ENCODE measurements at regions not wholly inside any gene's neighbourhood (a gene's known extent, or its start where the extent isn't known, plus 50 kb on each side); places are given as distances from the start of the nearest gene placed in this dataset.

DNA sequence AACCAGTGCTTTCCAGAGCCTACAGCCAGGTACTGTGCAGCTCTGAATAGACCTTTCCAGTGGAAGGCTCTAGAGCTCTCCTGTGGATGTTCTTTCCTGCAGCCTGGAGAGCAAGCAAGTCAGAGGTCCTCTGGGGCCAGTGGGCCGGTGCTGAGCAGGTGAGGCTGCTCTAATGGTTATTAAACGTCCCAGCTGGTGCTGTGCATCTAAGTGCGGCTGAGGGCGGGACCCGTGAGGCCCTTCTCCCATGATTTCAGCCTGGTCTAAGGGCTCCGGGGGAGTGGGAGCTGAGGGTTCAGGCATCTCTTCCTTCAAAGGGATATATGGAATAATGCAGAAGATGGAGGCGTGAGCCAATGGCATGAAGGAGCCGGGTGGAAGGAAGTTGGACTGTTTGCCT is 83.7 kb upstream of the SDK2 start:
- Mint-ChIP-seq H3K4me3 (no peak overlapping the region), H3K27me3 (ENCODE audit: low read depth) (no peaks in the 10 kb centered on the region), H3K9me3 (peaks cover 7 to 12% of the 10 kb centered on the region in 2 donors), H3K27ac (no peak overlapping the region), H3K36me3 (ENCODE audit: insufficient read depth in 2 of 2) (peaks cover 3 to 9% of the 10 kb centered on the region in 2 donors), H3K4me1 (ENCODE audit: low read depth) (peaks cover 6% of the 10 kb centered on the region)
- ATAC-seq (replicated peaks in 1 of 2) (no peak), DNase-seq (no peak)

DNA sequence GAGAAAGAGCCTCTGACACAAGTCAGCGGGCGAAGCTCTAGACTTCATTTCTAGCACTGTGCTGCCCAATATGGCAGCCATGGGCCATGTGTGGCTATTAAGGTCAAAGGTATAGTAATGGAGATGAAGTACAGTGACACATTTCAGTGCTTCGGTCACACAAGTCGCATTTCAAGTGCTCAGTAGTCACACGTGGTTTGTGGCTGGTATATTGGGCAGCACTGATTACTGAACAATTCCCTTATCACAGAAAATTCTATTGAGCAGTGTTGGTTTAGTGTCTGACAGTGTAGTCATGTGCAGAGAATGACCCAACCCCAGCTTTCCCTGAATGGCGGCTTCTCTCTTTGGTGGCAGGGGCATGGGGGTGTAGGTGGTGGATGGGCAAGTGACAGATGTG is 84.9 kb upstream of the SDK2 start:
- Mint-ChIP-seq H3K4me3 (no peak overlapping the region), H3K27ac (no peak overlapping the region), H3K4me1 (ENCODE audit: low read depth) (no peaks in the 10 kb centered on the region), H3K36me3 (ENCODE audit: insufficient read depth in 2 of 2) (peaks cover 4 to 9% of the 10 kb centered on the region in 2 donors), H3K27me3 (ENCODE audit: low read depth) (no peaks in the 10 kb centered on the region), H3K9me3 (peaks cover 7 to 12% of the 10 kb centered on the region in 2 donors)
- no peak for ATAC-seq (replicated peaks in 1 of 2)
- DNase-seq: no peak

DNA sequence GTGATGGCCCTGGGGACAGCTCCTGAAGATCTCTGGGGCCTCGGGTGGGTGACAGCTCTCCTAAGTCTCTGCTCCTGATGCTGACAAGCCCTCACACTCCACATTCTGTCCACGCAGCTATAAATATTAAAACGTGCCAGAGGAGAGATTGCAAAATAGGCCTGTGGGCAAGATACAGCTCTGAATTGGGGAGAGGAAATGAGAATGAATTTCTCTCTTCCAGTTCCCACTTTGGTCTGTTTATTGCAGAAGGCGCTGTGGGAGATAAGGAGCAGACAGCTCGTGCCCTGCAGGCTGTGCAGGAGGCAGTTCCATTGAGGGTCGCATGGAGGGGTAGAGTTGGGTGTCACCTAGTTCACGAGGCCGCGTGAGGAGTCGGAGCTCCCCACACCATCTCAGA is 87.5 kb upstream of the SDK2 start:
- Mint-ChIP-seq H3K4me1 (ENCODE audit: low read depth) (no peaks in the 10 kb centered on the region), H3K9me3 (peaks cover 7 to 12% of the 10 kb centered on the region in 2 donors), H3K27ac (no peak overlapping the region), H3K36me3 (ENCODE audit: insufficient read depth in 2 of 2) (peaks cover 4 to 9% of the 10 kb centered on the region in 2 donors), H3K4me3 (no peak overlapping the region), H3K27me3 (ENCODE audit: low read depth) (no peaks in the 10 kb centered on the region)
- ATAC-seq (replicated peaks in 1 of 2): no peak
- no peak for DNase-seq

DNA sequence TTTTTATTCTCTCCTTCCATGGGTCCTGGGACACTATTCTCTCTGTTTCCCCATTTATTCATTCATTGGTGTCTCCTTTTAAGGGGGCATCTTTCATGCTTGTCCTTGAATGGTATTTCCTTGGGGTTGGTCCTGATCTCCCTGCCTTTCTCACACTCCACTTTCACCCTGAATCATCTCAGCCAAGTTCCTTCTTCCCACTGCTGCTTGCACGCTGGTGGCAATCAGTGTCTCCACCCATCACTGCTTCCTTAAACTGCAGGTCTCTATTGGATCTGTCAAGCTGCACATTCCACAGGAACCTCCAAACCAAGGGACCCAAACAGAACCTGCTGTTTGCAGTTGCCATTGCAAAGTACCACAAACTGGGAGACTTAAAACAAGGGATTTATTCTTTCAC is 89.3 kb upstream of the SDK2 start:
- Mint-ChIP-seq H3K4me1 (ENCODE audit: low read depth) (no peaks in the 10 kb centered on the region), H3K27me3 (ENCODE audit: low read depth) (no peaks in the 10 kb centered on the region), H3K9me3 (peaks cover 7 to 12% of the 10 kb centered on the region in 2 donors), H3K36me3 (ENCODE audit: insufficient read depth in 2 of 2) (peaks cover 4 to 9% of the 10 kb centered on the region in 2 donors), H3K4me3 (no peak overlapping the region), H3K27ac (no peak overlapping the region)
- DNase-seq: no peak
- ATAC-seq (replicated peaks in 1 of 2): no peak

DNA sequence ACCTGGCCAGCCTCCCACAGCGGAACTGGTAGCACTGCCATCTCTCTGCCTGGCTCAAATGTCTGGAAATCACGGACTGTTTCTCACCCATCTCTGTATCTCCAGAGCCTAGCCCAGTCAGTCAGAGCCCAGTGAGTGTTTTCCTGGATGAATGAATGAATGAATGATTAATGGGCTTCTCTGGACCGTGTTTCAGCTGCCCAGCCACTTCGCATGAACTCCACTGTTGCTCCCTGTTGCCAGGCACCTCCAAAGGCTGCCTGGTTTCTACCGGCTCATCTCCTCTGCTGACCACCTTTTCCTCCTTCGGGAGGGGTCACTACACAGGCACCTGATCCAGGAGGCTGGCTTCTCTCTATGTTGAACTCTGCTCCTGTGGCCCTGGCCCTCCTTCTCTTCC is 91.0 kb upstream of the SDK2 start:
- Mint-ChIP-seq H3K27ac (no peak overlapping the region), H3K4me1 (ENCODE audit: low read depth) (no peaks in the 10 kb centered on the region), H3K4me3 (no peak overlapping the region), H3K9me3 (peaks cover 7 to 12% of the 10 kb centered on the region in 2 donors), H3K27me3 (ENCODE audit: low read depth) (no peaks in the 10 kb centered on the region), H3K36me3 (ENCODE audit: insufficient read depth in 2 of 2) (peaks cover 4 to 9% of the 10 kb centered on the region in 2 donors)
- ATAC-seq (replicated peaks in 1 of 2) (no peak), DNase-seq (no peak)

DNA sequence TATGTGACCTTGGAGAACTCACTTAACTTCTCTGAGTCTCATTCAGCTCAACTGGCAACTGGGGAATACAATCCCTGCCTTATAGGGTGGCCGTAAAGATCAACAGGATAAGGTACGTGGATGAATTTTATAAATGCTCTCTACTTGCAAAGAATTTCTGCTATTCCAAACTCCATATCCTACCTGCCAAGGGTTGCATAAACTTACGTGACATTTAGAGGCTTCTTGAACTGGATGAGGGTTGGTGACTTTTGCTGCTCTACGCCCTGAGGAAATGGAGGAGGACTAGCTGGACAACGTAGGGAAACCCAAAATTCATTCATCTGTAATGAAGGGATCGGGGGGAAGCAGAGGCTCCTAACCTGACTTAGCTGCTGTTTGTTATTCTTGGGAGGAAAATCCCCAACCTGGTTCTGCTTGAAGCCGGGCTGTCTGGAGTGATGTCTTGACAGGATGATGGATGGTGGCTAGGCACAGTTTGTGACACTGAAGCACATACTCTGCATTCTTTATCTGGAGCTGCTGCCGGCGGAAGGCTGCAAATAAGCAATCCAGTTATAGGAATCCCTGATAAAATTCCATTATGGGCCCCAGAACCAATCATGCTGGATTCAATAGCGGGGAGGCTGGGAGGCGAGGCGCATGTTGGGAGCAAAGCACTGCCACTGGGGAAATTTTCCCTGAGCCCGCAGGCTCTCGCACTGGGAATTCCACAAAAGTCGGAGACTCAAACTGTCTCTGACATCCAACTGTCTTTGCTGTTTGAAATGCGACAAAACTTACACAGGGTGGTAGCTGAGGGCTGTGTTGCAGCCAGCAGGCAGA is 94.7 kb upstream of the SDK2 start:
- H3K27me3 Mint-ChIP-seq (ENCODE audit: low read depth): no peaks in the 10 kb centered on the region
- no peaks in the 10 kb centered on the region for H3K36me3 Mint-ChIP-seq (ENCODE audit: insufficient read depth in 2 of 2)
- no peak overlapping the region for H3K27ac Mint-ChIP-seq
- H3K4me1 Mint-ChIP-seq (ENCODE audit: low read depth): no peaks in the 10 kb centered on the region
- ATAC-seq (replicated peaks in 1 of 2) (no peak), DNase-seq (no peak)
- no peaks in the 10 kb centered on the region for H3K9me3 Mint-ChIP-seq
- H3K4me3 Mint-ChIP-seq: no peak overlapping the region

DNA sequence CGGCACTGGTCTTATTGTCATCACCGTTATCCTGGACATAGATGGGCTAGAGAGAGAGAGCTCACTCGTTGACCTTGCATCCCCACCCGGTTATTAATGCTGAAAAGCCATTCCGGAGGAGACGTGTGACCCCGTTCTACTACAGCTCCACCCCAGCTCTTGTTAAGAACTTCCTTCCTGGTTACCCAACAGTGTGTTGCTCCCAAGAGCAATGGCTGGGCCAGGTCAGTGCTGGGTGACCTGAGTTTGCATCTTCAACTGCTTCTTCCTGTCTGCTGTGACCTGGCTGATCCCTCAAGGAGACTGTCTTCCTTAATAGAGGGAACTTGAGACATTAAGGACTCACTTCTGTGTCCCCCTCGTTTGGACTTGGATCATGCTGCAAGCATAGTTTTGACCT is 96.1 kb upstream of the SDK2 start:
- no peaks in the 10 kb centered on the region for H3K27me3 Mint-ChIP-seq (ENCODE audit: low read depth)
- H3K36me3 Mint-ChIP-seq (ENCODE audit: insufficient read depth in 2 of 2): no peaks in the 10 kb centered on the region
- DNase-seq (no peak), ATAC-seq (replicated peaks in 1 of 2) (no peak)
- no peaks in the 10 kb centered on the region for H3K9me3 Mint-ChIP-seq
- no peaks in the 10 kb centered on the region for H3K4me1 Mint-ChIP-seq (ENCODE audit: low read depth)
- H3K27ac Mint-ChIP-seq: no peak overlapping the region
- no peak overlapping the region for H3K4me3 Mint-ChIP-seq

DNA sequence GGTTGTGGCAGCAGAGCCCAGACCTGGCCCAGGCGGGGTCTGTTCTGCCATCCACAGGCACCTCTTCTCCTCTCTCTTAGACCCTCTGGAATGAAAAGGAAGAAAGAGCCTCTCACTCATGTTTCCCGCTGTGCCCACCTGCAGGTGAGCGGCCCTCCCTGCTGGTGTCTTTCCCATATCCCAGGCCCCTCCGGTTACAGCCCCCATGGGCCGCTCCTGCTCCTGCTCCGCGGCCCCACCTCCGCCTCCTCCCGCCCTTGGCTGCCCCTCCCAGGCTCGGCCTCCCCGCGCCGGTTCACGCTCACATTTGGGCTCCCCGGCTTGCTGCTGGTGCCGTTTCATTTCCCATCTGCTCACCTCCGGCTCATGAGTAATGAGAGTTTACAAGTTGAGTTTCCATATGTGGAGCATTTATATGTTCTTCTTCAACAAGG is 98.7 kb upstream of the SDK2 start:
- Mint-ChIP-seq H3K4me3 (no peak overlapping the region), H3K27ac (no peak overlapping the region), H3K27me3 (ENCODE audit: low read depth) (no peaks in the 10 kb centered on the region), H3K36me3 (ENCODE audit: insufficient read depth in 2 of 2) (no peaks in the 10 kb centered on the region), H3K9me3 (no peaks in the 10 kb centered on the region), H3K4me1 (ENCODE audit: low read depth) (no peaks in the 10 kb centered on the region)
- ATAC-seq (replicated peaks in 1 of 2) (no peak), DNase-seq (no peak)

DNA sequence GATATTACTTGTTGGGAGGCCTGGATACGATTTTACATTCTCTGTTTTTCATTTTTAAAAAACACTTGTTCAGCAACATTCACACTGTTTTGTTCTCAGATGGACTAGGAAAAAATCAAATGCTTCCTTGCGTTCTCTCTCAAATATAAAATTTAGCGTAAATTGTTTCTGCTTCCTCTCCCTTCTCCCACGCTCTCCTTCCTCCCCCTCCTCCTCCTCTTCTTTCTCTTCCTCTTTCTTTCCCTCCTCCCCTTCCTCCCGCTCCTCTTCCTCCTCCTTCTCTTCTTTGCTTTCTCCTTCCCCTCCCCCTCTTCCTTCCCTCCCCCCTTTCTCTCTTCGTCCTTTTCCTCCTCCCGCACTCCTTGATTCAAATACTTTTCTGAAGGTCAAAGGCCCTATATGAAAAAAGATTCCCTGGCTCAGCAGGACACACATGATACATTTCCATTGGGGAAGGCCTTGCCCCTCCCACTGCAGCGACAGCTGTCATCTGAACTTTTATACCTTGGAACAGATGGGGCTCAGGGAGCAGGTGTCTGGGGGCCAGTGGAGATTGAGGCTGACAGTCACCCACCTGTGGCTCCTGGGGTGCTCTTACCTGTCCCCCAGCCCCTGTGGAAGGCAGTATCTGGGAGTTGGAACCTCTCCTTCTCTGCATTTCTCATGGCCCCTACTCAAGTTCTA is 99.4 kb upstream of the SDK2 start:
- no peaks in the 10 kb centered on the region for H3K27me3 Mint-ChIP-seq (ENCODE audit: low read depth)
- no peak for ATAC-seq (replicated peaks in 1 of 2)
- no peak for DNase-seq
- no peaks in the 10 kb centered on the region for H3K9me3 Mint-ChIP-seq
- H3K4me3 Mint-ChIP-seq: no peak overlapping the region
- no peaks in the 10 kb centered on the region for H3K36me3 Mint-ChIP-seq (ENCODE audit: insufficient read depth in 2 of 2)
- no peak overlapping the region for H3K27ac Mint-ChIP-seq
- H3K4me1 Mint-ChIP-seq (ENCODE audit: low read depth): no peaks in the 10 kb centered on the region

DNA sequence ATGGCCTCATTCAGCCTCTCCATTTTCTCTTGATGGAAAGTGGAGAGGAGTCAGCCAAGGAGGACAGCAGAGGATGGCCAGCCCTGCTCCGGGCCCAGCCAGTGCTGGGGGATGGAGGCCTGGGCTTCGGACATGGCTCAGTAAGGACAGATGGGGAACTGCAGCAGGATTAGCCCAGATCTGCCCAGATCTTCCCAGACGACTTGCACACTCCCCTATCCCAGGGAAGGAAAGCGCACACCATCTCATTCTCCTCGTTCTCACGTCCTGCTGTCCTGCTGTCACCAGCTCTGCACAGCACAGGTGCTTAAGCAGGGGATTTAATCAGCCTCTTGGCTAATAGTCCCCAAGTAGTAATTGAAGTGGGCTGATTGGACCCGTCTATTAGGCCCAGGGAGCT is 100.2 kb upstream of the SDK2 start:
- ATAC-seq (replicated peaks in 1 of 2) (no peak), DNase-seq (no peak)
- Mint-ChIP-seq H3K36me3 (ENCODE audit: insufficient read depth in 2 of 2) (no peaks in the 10 kb centered on the region), H3K4me1 (ENCODE audit: low read depth) (no peaks in the 10 kb centered on the region), H3K9me3 (no peaks in the 10 kb centered on the region), H3K27me3 (ENCODE audit: low read depth) (no peaks in the 10 kb centered on the region), H3K27ac (no peak overlapping the region), H3K4me3 (no peak overlapping the region)

DNA sequence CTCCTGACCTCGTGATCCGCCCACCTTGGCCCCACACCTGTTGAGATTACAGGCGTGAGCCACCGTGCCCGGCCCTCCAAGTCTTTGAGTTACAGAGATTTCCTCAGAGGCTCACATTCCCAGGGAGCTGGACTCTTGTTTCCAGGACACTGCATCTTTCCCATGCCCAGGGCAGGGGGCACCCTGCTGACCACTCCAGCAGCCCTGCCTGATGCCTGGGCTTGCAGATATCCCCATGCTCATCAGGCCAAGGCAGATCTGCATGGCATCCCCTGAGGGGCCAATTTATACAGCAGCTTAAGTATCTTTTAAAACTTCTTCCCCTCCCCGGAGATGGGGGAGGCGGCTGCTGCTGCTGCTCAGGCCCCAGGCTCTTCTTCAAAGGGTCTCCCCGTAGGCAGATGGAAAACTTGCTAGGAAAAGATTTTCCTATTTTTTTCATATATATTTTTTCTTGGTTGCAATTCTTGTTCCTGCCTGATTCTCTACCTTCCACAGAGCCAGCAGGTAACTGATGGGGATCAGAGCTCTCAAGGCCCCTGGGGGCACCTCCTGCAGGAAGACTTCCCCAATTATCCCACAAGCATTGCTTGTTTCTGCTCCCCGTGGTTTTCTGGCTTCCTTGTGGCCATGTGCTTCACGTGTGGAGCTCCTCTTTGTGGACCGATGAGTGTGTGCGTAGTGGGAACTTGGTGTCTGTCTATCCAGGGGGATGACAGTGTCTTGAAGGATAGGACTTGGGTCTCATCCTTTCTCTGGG is 102.2 kb upstream of the SDK2 start:
- no peaks in the 10 kb centered on the region for H3K4me1 Mint-ChIP-seq (ENCODE audit: low read depth)
- H3K27ac Mint-ChIP-seq: no peak overlapping the region
- no peak for ATAC-seq (replicated peaks in 1 of 2)
- H3K9me3 Mint-ChIP-seq: no peaks in the 10 kb centered on the region
- no peak overlapping the region for H3K4me3 Mint-ChIP-seq
- no peaks in the 10 kb centered on the region for H3K36me3 Mint-ChIP-seq (ENCODE audit: insufficient read depth in 2 of 2)
- no peaks in the 10 kb centered on the region for H3K27me3 Mint-ChIP-seq (ENCODE audit: low read depth)
- no peak for DNase-seq

DNA sequence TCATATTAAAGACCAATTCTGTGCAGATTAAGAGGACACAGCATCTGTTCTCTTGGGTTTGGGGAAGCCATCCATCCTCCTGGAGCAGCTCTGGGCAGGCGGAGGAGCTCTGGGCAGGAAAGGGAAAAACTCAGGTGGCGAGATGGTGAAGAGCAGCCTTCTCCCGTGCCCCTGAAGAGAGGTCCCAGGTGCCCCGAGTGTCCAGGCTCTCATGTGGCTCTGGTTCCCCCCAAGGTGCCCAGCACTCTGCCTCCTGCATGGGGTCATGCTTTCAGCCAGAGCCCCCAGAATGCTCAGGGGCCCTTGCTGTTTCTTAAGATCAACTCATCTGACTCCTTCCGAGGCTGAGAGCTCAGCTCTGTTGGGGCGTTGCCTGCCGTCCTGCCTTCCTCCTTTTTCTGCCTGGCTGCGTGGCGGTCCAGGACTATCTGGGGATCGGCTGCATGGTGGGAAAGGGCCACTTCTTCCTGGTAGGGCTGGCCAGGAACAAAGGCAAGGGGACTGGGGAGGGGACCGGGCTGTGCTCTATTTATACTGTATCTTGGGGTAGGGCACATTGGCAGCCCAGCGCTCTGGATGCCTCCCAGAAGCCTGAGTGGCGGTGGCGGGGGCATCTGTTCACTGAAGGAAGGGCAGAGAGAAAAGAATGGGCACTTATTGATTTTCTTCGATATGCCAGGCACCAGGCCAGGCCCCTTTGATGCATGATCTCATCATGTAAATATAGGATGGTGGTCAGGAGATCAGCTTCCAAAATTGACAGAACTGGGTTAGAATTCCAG is 103.2 kb upstream of the SDK2 start:
- Mint-ChIP-seq H3K4me3 (no peak overlapping the region), H3K27ac (no peak overlapping the region), H3K27me3 (ENCODE audit: low read depth) (no peaks in the 10 kb centered on the region), H3K4me1 (ENCODE audit: low read depth) (no peaks in the 10 kb centered on the region), H3K36me3 (ENCODE audit: insufficient read depth in 2 of 2) (no peaks in the 10 kb centered on the region), H3K9me3 (no peaks in the 10 kb centered on the region)
- ATAC-seq (replicated peaks in 1 of 2) (no peak), DNase-seq (no peak)

DNA sequence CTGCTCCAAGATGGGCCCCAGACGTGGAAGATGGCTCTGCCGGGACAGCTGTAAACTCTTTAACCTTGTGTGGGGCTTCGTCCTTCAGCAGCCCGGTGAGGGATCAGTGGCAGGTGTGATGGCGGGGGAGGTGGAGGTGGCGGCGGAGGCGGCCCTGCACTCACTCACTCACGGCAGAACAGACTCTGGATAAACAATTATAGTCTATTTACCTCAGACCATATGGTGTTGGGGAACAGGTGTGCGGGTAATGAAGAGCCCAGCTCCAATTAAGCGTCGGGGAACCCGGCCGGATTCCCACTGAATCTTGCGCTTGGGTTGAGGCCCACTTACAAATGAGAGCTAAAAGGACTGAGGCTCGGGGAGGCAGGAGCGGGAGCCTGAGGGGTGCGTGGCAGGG is 104.3 kb upstream of the SDK2 start:
- H3K36me3 Mint-ChIP-seq (ENCODE audit: insufficient read depth in 2 of 2): no peaks in the 10 kb centered on the region
- DNase-seq: no peak

More for the DNA sequence above, 104.3 kb upstream of the SDK2 start:
- Mint-ChIP-seq H3K4me1 (ENCODE audit: low read depth) (no peaks in the 10 kb centered on the region), H3K27ac (no peak overlapping the region), H3K27me3 (ENCODE audit: low read depth) (no peaks in the 10 kb centered on the region), H3K4me3 (no peak overlapping the region), H3K9me3 (no peaks in the 10 kb centered on the region)
- ATAC-seq (replicated peaks in 1 of 2): no peak

Measured in activated T-cell treated with anti-CD3 and anti-CD28 coated beads, Interleukin-2, amount 50 U/mL, for 72 hours (primary cell).